ENCODE measurements at regions not wholly inside any gene's neighbourhood (a gene's known extent, or its start where the extent isn't known, plus 50 kb on each side); places are given as distances from the start of the nearest gene placed in this dataset.

- H3K27ac ChIP-seq, result no peak overlapping the region
- 78 to 86% methylated on average over 2 of the region's 2 CpGs for WGBS, 2 donors
Observed at GRCh38 chr14:53528185-53528671, 375.1 kb upstream of the DDHD1 start.

DNA sequence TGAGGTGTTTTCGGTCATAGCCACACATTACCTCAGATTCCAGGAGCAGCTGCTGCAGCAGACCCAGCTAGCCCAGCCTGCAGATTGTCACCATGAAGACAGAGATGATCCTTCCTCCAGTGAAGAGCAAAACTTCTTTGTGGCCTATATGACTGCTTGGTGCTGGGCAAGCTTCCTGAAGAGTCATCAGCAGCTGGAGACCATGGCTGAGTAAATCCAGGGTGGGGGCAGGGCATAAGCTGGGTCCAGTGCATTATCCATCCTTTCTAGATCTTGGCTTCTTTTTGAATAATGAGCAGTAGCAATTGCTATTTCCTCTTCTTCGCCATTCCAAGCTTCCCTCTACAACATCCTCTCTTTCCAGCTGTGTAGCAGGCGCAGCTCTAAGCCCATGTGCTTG, 373.1 kb upstream of the DDHD1 start:
- no peaks in the 10 kb centered on the region for H3K9me3 ChIP-seq
- no peaks in the 10 kb centered on the region for H3K36me3 ChIP-seq
- no peak for DNase-seq
- WGBS, 2 donors, result 67 to 78% methylated on average over 3 of the region's 3 CpGs
- H3K27ac ChIP-seq, result no peak overlapping the region
- intact Hi-C loops (cut with DNase I), result no loop called here
- no peak overlapping the region for H3K4me3 ChIP-seq
- no peaks in the 10 kb centered on the region for H3K27me3 ChIP-seq
- H3K4me1 ChIP-seq, result no peaks in the 10 kb centered on the region
- TF ChIP-seq EP300 (IDR thresholded peaks at IDR 0.05) (no peak), POLR2A (IDR thresholded peaks at IDR 0.05) (no peak), POLR2AphosphoS5 (IDR thresholded peaks at IDR 0.05) (no peak)
- TF ChIP-seq, protein P1, sequence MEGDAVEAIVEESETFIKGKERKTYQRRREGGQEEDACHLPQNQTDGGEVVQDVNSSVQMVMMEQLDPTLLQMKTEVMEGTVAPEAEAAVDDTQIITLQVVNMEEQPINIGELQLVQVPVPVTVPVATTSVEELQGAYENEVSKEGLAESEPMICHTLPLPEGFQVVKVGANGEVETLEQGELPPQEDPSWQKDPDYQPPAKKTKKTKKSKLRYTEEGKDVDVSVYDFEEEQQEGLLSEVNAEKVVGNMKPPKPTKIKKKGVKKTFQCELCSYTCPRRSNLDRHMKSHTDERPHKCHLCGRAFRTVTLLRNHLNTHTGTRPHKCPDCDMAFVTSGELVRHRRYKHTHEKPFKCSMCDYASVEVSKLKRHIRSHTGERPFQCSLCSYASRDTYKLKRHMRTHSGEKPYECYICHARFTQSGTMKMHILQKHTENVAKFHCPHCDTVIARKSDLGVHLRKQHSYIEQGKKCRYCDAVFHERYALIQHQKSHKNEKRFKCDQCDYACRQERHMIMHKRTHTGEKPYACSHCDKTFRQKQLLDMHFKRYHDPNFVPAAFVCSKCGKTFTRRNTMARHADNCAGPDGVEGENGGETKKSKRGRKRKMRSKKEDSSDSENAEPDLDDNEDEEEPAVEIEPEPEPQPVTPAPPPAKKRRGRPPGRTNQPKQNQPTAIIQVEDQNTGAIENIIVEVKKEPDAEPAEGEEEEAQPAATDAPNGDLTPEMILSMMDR (IDR thresholded peaks at IDR 0.05), result no peak

More at GRCh38 chr14:53528185-53528671, 375.1 kb upstream of the DDHD1 start:
- Histone ChIP-seq H3K27me3 (no peaks in the 10 kb centered on the region), H3K36me3 (no peaks in the 10 kb centered on the region), H3K4me3 (no peak overlapping the region), H3K9me3 (no peaks in the 10 kb centered on the region), H3K4me1 (no peaks in the 10 kb centered on the region)
- peak; percentile 62 for DNase-seq
- intact Hi-C loops (cut with DNase I), result no loop called here
- TF ChIP-seq, protein P1 (IDR thresholded peaks at IDR 0.05), result no peak
- TF ChIP-seq POLR2AphosphoS5 (IDR thresholded peaks at IDR 0.05) (no peak), POLR2A (IDR thresholded peaks at IDR 0.05) (no peak), EP300 (IDR thresholded peaks at IDR 0.05) (no peak)

GRCh38 chr14:53525608-53526007, 372.5 kb upstream of the DDHD1 start:
- H3K27me3 ChIP-seq, result no peaks in the 10 kb centered on the region
- DNase-seq, result no peak
- no peaks in the 10 kb centered on the region for H3K36me3 ChIP-seq
- H3K27ac ChIP-seq, result no peak overlapping the region
- 82 to 88% methylated on average over 2 of the region's 2 CpGs for WGBS, 2 donors
- H3K4me3 ChIP-seq, result no peak overlapping the region
- no peaks in the 10 kb centered on the region for H3K9me3 ChIP-seq
- intact Hi-C loops (cut with DNase I), result no loop called here
- TF ChIP-seq POLR2AphosphoS5 (IDR thresholded peaks at IDR 0.05) (no peak), POLR2A (IDR thresholded peaks at IDR 0.05) (no peak), EP300 (IDR thresholded peaks at IDR 0.05) (no peak)
- TF ChIP-seq, protein P1 (IDR thresholded peaks at IDR 0.05), result no peak
- no peaks in the 10 kb centered on the region for H3K4me1 ChIP-seq

DNA sequence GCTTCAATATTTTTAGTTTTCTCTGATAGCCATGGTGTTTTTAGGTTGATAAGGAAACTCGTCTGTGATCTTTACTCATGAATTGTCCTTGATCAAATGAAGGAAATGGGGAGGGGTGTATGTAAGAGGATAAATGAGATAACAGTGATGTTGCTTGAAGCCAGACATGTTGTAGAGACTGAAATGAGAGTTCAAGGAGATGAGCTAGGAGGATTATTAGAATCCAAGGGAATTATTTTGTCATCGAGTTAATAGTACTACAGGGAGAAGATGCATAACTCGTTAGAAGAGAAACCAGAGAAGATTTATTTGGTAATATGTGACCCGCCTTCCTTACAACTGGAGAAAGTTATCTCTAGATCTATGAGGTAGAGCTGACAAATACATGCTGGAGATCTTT, 371.3 kb upstream of the DDHD1 start:
- H3K4me1 ChIP-seq, result no peaks in the 10 kb centered on the region
- no peak for DNase-seq
- no peak overlapping the region for H3K27ac ChIP-seq
- no peaks in the 10 kb centered on the region for H3K36me3 ChIP-seq
- intact Hi-C loops (cut with DNase I), result no loop called here
- no peak overlapping the region for H3K4me3 ChIP-seq
- H3K9me3 ChIP-seq, result no peaks in the 10 kb centered on the region
- H3K27me3 ChIP-seq, result no peaks in the 10 kb centered on the region
- TF ChIP-seq POLR2A (IDR thresholded peaks at IDR 0.05), result no peak
- TF ChIP-seq POLR2AphosphoS5 (IDR thresholded peaks at IDR 0.05), result no peak
- TF ChIP-seq, protein P1 (IDR thresholded peaks at IDR 0.05), result no peak
- TF ChIP-seq EP300 (IDR thresholded peaks at IDR 0.05), result no peak
- WGBS, 2 donors, result 80 to 83% methylated on average over 4 of the region's 4 CpGs

GRCh38 chr14:53523226-53523625, 370.1 kb upstream of the DDHD1 start:
- Histone ChIP-seq H3K9me3 (no peaks in the 10 kb centered on the region), H3K27me3 (no peaks in the 10 kb centered on the region), H3K4me3 (no peak overlapping the region), H3K27ac (no peak overlapping the region), H3K4me1 (no peaks in the 10 kb centered on the region), H3K36me3 (no peaks in the 10 kb centered on the region)
- TF ChIP-seq POLR2AphosphoS5 (IDR thresholded peaks at IDR 0.05), result no peak
- TF ChIP-seq EP300 (IDR thresholded peaks at IDR 0.05), result no peak
- TF ChIP-seq POLR2A (IDR thresholded peaks at IDR 0.05), result no peak
- TF ChIP-seq, protein P1 (IDR thresholded peaks at IDR 0.05), result no peak
- DNase-seq, result no peak
- WGBS, 2 donors, result 85 to 87% methylated on average over 3 of the region's 3 CpGs
- intact Hi-C loops (cut with DNase I), result no loop called here
